CMK (cell line): ENCODE measurements at regions not wholly inside any gene's neighbourhood (a gene's known extent, or its start where the extent isn't known, plus 50 kb on each side); places are given as distances from the start of the nearest gene placed in this dataset.

Experiments used
- DNase-seq: peaks from one replicate; pipeline ENCODE4 v3.0.0-alpha.2; 2010; ENCODE audit warnings: low read depth

DNA sequence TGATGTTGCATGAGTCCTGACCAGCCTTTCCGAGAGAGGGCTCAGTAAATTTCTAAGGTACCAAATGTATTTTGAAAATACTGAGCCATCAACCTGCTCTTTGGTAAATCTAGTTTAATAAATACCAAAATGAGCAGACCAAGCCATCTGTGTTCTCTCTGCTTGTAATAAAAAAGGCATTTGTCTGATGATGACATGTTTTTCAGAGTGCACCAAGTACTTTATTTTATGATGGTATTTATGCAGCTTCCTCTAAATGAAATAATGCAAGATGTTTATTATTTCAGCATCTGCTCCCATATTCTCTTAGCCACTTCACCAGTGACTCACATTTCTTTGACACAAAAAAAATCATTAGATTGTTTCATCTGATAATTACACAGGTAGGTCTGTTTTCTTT is 700.5 kb downstream of the TRIML1 start:
- no peak for DNase-seq

DNA sequence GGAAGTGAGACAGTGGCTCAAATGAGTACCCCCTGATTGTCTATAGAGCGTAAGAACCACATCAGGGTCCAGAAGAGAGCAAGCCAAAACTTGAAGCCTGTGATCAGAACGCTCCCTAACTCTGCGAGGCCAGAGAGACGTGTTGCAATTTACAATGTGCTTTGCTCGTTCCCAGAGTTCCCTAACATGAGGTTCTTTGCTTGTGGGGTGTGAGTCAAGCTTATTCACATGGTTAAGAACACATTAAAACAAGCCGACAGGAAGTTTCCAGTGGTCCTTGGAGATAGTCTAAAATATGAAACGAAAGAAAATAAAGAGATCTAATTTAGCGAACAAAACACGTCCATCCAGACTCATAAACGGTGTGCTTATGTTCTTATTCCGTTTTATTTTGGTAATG is 702.3 kb downstream of the TRIML1 start:
- no peak for DNase-seq

DNA sequence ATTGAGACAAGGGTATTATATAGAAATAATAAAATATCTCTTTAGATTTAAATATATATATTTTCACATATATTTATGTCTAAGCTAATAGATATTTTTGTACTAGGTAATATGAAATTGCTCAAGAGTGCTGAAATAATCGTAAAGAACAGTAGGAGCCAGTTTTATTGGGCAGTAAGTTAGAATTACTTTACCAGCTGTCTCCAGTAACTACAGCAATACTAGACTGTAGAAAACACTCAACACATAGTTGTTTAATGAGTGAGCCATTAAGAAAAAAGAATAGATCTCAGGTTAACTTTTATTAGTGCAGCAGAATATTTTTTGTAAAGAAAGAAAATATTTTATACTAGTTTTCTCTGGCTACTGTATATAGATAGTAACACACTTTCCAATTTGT is 715.2 kb downstream of the TRIML1 start:
- no peak for DNase-seq

DNA sequence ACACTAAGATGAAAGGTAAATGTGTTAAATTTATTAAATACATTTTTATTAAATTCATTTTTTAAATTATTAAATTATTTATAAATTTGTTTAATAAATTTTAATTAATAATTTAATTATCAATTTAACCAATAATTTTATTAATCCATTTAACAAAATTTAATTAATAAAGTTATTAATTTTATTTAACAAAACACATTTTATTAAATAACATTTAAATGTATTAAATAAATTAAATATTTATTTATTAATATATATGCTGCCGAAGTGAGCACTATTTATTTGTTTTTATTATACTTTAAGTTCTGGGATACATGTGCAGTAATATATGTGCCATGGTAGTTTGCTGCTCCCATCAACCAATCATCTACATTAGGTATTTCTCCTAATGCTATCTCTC is 719.5 kb downstream of the TRIML1 start:
- DNase-seq, result no peak

DNA sequence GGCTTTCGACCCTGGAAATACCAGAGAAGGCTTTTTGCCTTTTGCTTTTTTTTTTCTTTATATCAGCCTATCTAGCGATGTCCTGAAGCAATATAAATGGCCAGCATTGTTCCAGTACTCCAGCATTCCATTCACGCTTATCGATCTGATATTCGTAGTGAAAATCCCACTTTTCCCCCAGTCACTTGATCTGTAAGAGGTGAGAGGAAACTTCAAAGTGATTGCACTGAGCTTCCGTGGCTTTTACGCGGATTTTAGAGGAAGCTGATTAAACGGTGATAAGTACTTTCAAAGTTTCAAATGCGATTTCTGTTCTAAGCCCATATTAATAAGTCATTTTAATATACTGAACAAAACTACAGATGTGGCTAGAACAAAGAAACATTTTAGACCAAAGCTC is 725.5 kb downstream of the TRIML1 start:
- no peak for DNase-seq

DNA sequence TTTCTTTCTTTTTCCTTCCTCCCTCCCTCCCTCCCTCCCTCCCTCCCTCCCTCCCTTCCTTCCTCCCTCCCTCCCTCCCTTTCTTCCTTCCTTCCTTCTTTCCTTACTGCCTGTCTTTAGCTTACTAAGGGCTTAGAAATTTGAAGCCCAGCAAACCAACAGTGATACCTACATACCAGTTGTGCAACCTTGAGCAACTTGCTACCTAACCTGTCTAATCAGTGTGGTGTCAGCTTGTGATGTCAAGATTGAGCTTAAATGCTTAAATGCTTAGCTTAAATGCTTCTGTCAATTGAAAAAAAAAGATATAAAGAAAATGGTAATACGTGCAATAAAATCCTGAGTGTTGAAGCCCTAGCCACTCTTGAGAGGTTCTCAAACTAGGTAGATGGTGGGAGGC is 728.6 kb downstream of the TRIML1 start:
- no peak for DNase-seq

DNA sequence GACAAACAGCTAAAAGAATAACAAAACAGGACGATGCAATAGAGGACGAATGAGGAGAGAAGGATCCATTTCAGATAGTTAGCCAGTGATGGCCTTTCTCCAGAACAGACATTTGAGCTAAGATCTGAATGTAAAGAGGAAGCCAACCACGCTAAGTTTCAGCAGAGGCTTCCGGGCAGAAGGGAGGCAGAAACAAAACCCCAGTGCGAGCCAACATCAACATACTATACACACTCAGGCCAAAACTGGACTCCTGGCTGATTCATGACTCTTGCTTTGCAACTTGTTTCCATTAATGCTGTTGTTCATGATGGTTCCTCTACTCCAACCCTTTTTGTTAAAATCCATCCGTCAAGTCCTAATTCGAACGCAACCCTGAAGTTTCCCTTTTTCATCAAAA is 730.3 kb downstream of the TRIML1 start:
- DNase-seq, result no peak

DNA sequence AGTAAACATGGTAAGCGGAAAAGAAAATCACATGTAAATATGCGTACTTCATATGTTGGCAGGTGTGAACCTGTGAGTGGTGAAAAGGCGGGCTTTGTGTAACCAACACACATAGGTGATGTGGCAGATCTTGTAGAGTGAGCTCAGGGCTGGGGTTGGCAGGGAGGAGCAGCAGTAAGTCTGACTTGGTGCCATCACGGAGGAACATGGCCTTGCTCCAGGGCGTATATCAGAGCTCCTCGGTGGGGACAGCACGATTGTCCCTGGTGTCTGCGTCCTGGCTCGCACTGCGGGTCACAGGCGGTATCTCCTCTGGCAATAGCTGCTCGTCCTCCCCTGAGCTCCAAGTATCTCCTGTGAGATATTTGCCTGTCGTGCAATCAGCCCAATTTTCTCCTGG is 733.6 kb downstream of the TRIML1 start:
- no peak for DNase-seq

DNA sequence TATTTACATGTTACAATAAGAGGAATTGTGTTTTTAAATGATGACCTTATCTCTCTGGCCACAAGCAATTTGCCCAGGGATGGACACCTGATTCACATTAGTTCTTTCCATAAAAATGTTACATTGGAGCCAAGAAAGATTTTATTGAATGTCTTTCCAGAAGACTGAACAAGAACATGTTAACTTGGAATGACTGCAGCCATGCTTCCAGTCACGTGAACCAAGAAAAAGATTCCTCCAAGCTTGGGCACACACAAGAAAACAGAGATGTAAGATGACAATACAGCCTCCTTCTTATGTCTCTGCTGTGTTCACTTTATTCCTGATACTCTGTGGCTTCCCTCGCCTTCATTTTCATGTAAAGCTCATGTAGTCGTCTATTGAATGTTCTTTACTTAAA is 737.6 kb downstream of the TRIML1 start:
- DNase-seq, result no peak

DNA sequence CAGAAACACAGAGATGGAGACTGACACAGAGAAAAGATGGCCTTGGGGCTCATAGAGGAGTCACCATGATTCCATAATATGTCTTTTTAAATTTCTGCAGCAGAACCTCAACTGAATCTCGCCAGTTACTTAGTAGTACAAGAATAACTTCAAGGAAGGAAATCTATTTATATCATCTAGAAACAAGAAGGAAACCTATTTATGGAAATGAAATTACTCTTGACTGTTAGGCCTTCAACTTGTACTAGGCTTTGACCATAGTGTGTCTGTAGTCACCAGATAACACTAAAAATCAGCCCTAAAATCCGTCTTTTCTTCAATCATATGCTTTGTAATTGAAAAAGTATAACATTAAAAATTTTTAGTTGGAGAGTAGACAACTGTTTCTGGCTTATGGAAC is 740.4 kb downstream of the TRIML1 start:
- no peak for DNase-seq

DNA sequence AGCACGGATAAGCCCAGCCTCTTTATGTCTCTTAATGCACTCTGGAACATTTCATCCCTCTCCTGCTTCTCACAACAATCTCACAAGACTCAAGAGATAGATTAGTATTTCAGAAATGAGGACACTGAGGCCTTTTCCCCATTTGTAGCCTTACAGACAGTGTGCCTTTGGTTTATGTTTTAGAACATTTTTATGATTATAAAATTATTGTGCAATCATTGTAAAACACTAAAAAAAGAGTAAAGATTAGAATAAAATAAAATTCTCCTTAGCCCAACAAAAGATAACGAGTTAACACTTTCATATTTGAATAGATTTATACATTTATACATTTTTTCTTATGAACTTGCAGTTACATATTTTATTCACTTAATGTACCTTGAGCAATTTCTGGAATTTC is 748.7 kb downstream of the TRIML1 start:
- no peak for DNase-seq

DNA sequence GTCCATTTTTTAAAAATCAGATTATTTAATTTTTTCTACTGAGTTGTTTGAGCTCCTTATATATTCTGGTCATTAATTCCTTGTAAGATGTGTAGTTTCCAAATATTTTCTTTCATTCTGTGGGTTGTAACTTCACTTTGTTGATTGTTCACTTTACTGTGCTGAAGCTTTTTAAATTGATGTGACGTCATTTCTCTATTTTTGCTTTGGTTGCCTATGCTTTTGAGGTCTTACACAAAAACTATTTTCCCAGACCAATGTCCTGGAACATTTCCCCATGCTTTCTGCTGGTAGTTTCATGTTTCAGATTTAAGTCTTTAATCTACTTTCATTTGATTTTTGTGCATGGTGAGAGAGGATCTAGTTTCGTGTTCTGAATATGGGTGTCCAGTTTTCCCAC is 753.6 kb downstream of the TRIML1 start:
- DNase-seq, result no peak

DNA sequence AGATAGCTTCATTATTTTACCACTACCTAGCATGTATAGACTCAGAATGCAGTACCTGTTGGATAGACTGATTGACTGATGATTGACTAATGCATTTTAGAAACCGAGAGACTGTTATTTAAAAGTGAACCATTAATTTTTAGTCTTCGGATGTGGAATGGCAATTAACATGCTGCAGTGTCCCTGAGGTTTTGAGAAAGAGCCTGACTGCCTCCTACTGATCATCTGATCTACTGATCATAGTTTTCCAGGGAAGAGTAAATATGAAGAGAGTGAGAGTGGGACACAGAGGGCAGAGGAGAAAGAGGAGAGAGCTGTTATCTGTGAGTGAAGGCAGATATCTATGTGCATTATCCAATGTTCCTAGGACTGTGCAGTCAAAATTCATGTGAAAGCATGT is 764.7 kb downstream of the TRIML1 start:
- no peak for DNase-seq

DNA sequence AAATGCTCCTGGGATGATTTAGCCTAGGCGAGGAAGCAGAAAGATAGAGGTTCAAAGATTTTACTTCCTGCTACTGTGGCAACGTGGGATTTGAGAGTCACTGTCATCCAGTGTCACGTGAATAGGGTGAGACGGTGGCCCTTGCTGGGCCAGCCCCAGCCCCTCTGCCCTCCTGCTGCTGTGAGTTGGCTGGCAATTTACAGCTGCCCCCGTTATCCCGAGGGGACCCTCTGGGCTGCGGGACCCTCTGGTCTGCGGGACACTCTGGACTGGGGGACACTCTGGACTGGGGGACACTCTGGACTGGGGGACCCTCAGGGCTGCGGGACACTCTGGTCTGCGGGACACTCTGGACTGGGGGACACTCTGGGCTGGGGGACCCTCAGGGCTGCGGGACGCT is 765.4 kb downstream of the TRIML1 start:
- DNase-seq, result no peak

DNA sequence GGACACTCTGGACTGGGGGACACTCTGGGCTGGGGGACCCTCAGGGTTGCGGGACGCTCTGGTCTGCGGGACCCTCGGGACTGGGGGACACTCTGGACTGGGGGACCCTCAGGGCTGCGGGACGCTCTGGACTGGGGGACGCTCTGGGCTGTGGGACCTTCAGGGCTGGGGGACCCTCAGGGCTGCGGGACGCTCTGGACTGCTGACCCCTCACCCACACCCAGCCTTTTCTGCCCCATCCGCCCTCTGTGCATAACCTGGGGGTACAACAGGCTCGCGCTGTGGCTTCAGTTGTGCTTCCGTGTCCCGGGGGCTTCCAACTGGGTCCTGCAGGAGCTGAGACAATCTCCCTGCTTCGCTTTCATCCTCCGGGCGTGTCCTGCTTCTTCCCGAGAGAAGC is 766.0 kb downstream of the TRIML1 start:
- DNase-seq, result no peak

DNA sequence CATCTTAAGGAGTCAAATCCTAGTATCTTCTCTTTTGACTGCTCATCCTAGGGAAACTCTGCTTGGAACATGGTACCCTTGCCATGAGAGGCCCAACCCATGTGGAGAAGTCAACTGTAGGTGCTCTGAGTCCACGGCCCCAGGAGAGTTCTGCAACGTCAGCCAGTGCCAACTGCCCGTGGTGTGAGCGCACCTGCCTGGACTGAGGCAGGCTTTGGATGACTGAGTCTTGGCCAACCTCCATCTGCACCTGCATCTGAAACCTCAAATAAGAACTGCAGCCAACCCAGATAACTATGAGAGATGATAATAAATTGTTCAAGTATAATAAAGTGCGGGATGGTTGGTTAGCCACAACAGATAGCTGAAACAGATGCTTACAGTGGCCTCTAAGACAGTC is 772.0 kb downstream of the TRIML1 start:
- no peak for DNase-seq

DNA sequence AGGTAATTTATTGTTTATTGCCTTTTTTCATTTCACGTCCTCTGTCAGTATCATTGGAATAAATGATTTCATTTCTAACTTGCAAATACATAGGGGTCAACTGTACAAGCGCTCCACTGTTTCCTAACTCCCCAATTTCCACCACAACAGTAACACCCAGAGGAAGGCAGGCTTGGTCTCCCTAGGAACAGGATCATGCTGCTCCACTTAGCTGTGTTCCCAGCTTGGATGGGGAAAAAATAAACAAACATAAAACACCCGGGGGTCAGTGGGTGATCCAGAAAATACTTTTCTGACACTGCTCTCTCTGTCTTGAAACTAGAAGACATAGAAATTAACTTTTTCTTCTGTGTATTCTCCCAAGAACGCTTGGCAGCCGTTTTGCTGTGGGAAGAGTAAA is 772.5 kb downstream of the TRIML1 start:
- DNase-seq, result no peak

DNA sequence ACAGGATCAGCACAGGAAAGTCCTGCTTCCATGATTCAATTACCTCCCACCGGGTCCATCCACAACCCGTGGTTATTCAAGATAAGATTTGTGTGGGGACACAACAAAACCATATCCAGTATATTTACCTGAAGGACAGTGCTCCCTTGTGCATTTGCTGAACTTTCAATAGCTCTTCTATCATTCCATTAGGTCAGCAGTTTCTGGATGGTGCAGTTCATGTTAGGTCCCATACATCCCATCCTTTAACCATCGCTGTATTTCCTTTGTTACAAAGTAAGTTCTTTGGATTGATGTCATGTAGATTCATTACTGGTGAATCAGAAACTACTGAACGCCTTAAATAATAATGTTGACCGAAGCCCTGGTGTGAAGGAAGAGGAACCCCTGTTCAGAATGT is 775.9 kb downstream of the TRIML1 start:
- DNase-seq, result no peak

DNA sequence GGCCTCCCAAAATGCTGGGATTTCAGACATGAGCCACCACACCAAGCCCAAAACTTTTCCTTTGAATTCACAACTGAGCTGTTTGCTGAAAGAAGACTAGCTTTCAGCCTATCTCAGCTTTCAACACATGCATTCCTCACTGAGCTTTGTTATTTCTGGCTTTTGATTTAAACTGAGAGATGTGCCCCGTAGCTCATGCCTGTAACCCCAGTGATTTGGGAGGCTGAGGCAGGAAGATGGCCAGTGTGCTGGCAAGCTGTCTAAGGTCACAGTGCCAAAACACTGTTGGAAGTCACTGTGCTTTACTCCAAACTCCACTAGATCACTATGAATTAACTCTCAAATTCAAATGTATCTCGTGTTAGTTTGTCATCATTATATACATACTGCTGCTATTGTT is 779.5 kb downstream of the TRIML1 start:
- DNase-seq, result no peak

DNA sequence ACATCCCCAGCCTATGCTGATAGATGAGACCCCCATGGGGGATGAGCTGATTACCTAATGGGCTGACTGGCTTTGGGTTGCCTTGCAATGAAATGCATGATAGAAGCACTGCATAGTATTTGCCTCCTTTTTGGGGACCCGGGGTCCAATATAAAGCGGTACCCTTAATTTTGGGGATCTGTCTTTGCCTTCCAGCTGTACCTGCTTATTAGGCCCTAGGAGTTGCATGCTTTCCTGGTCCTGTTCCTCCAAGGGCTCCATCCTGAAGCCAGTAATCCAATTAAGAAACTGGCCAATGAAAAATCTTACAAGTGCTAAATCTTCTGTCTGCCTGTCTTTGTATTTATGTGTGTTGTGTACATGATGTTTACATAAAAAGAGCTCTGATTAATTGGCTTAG is 791.6 kb downstream of the TRIML1 start:
- DNase-seq, result no peak

DNA sequence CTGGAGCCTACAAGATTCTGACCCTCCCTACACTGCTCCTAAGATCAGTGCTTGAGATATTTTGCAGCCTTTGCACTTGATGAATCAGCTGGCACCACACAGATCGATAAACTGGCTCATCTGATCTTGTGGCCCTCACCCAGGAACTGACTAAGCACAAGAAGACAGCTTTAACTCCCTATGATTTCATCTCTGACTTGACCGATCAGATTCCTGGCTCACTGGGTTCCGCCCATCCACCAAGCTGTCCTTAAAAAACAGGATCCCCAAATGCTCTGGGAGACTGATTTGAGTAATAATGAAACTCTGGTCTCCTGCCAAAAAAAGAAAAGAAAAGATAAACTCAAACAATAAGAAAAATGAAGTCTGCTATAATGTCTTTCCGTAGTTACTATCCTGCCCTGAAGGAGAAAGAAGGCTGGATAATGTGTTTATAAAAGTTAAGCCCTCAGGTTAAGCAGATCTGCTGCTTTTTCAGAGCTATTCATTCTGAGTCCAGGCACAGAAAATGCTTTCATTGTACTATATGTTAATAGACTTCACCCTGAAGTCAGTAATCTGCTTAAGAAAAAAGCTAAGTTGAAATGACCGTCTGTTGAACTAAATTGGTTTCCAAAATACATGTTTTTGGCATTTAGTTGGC is 795.2 kb downstream of the TRIML1 start:
- DNase-seq, result no peak

DNA sequence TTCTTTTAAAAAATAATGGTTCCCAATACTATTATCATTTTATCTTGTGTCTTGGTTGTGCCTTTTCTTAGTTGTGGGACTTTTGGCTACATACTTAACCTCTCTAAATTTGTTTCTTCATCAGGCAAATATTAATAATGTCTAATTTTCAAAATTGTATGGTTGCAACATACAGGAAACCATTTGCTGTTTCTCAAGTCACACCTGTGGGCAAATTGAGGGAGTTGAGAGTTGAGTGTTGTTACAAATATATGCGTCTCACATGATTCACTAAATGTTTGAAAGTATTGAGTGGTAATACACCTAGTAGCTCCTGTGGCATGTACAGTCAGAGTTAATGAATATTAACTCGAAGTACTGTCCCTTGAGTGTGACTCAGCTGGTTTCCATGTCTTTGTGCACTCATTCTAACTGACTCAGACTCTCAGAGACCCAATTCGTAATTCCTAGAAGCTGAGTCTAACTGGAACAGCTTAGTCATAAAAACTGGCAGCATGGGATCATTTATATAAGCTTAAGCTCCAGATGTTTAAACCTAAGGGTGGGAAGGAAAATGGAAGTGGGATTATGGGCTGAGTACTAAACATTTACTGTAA is 802.4 kb downstream of the TRIML1 start:
- DNase-seq, result no peak

DNA sequence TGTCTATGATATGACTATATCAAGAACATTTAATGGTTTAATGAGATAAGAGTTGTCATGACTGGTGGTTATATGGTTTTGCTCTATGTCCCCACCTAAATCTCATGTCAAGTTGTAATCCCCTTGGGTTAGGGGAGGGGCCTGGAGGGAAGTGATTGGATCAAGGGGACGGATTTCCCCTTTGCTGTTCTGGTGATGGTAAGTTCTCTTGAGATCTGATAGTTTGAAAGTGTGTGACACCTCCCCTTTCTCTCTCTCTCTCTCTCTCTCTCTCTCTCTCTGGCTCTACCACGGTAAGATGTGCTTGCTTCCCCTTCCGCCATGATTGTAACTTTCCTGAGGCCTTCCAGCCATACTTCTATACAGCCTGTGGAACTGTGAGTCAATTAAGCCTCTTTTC is 803.4 kb downstream of the TRIML1 start:
- DNase-seq, result no peak

DNA sequence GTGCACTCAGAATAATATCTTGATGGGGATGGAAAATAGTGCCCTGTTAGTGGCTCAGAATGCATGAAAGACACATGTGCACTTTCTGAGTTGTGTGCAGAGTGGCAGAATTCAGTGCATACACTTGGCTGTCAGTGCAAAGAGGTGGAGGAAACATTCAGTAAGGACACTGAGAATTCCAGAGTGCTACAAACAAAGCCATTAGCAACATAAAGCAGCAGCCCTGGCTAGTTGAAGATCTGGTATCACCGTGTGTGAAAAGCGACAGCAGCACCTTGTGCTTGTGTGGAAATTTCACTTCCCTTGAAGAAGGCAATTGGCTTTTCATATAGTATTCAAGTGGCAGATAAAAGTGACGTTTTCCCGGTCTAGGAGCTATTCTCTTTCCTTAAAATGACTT is 810.4 kb downstream of the TRIML1 start:
- DNase-seq, result no peak

DNA sequence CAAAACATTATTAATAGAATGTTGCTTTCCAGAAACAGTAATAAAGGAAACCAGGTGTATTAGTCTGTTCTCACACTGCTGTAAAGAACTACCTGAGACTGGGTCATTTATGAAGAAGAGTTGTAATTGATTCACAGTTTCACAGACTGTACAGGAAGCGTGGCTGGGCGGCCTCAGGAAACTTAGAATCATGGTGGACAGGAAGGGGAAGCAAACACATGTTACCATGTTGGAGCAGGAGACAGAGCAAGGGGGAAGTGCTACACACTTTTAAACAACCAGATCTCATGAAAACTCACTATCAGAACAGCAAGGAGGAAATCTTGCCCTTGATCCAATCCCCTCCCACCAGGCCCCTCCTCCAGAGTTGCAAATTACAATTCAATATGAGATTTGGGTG is 815.8 kb downstream of the TRIML1 start:
- no peak for DNase-seq
